GM21381 (cell line): ENCODE measurements at regions not wholly inside any gene's neighbourhood (a gene's known extent, or its start where the extent isn't known, plus 50 kb on each side); places are given as distances from the start of the nearest gene placed in this dataset.

Source experiments
- ATAC-seq: cut with Tn5 transposase; IDR thresholded peaks from one replicate; pipeline ENCODE4 v1.9.1; 2021; ENCODE audit warnings: mild to moderate bottlenecking, moderate library complexity; ENCODE audit not compliant: unreplicated experiment

DNA sequence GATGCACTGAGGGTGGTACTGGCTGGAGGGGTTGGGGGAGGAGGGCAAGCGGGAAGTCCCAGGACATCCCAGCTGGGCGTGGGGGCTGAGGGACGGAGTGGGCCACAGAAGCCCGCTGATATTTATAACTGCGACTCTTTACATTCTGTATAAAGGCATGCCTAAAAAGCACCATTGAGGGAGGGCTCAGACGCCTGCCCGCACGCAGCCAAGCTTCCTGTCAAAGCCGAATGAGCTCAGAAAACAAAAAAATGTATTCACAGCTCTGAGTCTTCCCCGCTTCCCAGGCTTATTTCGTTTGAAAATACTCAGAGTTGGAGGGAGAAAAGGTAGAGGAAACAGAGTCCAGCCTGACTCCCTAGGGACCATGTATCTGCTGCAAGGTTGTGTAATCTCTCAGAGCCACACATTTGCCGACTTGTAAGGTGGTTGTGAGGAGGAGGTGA lies 170.1 kb upstream of the HAAO start:
- no peak for ATAC-seq

DNA sequence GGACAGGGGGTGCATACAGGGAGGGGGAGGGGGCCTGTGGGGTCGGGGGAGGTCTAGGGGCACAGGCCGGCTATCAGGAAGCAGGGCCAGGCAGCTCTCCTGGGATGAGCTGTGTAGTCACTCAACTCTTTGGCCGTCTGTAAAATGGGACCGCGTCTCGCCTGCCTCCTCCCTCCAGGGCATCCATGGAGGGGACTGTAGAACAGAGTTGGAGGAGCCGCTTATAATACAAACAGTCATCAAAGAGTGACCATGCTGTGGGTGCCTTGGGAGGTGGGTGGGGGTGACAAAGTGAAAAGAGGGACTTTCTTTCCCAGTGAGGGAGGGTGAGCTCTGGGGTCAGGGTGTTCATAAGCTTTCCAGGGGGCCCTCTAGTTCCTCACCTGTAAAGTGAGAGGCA lies 169.6 kb upstream of the HAAO start:
- ATAC-seq: no peak

DNA sequence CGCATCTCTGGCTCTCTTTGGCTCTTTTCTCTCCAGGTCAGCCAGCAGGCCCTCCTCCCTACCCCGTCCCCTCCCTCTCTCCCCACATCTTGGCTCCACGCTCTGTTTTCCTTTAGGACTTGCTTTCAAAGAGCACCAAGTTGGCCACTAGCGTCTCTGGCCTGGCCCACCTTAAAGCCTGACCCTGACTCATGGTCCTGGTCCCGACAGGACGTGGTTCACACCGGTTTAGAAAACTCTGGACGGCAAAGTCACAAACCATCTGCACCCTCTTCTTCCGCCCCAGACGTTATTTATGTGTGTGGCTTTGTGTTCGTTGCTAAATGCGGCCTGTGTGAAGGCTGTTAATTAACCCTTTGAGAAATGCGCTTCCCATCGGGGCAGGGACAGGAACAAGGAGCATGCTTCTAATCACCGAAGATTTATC lies 169.0 kb upstream of the HAAO start:
- no peak for ATAC-seq

GRCh38 chr2:42960842-42961180 lies 168.4 kb upstream of the HAAO start:
- ATAC-seq: no peak

DNA sequence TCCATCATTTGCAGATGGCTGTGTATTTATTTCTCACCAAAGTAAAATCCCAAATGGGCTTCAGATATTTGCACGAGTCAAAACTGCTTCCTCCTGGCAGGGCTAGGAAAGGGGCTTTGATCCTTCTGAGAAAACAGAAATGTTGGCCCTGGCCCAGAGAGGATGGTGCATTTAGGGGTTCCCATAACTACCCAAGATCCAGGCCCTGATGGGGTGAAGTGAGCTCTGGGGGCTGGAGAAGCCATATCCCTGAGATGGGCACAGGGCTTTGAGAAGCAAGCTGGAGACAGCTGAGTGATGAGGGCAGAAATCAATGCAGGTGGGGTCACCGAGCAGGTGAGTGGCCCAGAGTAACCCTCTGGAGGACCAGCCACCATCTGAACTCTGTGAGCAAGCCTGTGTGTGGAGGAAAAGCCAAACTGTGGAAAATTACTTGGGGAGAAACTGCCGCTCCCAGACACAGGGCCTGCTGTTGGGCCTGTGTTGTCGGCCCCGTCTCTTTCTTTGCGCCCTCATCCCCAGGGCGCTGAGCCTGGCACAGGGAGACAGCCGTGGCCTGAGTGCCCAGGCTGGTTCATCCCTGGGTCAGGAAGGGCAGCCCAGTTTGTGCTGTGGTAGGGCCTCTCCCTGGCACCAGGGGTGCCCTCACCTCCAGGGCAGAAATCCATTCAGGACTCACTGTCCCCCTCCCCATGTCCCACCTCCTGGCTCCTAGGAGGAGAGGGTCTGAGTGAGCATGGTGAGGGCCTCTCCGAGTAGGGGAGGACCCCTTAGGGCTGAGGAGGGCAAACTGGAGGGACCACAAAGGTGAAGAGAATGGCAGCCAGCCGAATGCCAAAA lies 167.8 kb upstream of the HAAO start:
- no peak for ATAC-seq

- no peak for ATAC-seq
Measured at GRCh38 chr2:42959234-42960001, 167.0 kb upstream of the HAAO start.

- ATAC-seq: no peak
Measured at GRCh38 chr2:42958741-42959233, 166.4 kb upstream of the HAAO start.

DNA sequence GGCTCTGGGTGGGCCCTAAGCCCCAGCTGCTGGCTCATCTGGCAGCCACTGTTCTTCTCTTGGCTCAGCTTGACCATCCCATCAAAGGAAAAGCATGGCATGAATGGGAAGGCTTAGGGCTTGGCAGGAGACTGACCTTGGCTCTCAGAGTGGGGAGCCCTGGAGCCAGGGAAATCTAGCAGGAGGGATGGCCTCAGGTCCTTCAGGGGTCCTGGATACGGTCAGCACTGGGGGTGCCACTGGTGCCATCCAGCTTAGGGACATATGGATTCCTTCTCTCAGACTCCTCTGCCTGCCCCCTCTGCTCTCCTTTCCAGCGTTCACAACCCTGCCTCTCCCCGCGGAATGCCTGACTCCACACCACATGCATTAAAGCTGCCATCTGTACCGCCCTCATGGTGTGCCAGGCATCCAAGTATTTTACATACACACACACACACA lies 165.5 kb upstream of the HAAO start:
- ATAC-seq: no peak

DNA sequence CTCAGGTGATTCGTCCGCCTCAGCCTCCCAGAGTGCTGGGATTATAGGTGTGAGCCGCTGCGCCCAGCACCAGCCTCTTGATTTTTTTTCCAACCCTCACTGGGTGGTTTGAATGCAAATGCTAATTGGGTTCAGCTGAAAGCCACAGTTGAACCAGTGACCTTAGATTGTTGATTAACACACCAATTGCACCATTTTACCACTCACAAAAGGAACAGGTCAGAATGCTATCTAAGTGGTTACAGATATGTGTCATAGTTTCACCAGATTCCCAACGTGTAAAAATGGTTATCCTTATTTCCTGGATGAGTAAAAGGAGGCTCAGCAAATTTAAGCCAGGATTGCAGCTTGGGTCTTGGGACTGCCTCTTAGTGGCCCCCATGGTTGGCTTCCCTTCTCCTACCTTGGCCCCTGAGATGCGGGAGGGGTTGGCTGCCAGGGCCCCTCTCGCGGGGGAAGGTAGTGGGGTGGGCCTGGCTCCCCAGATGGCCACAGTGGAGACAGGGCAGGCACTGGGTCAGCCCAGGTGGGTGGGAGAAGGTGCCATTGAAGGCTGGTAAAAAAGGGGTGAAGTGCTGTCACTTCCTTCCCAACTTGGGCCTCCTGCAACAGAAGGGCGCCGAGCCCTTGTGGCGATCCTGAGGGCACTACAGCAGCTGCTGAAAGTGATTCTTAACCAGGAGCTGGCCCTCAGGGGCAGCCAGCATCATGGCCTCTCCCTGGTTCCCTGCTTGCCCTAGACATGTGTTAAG lies 164.9 kb upstream of the HAAO start:
- no peak for ATAC-seq

DNA sequence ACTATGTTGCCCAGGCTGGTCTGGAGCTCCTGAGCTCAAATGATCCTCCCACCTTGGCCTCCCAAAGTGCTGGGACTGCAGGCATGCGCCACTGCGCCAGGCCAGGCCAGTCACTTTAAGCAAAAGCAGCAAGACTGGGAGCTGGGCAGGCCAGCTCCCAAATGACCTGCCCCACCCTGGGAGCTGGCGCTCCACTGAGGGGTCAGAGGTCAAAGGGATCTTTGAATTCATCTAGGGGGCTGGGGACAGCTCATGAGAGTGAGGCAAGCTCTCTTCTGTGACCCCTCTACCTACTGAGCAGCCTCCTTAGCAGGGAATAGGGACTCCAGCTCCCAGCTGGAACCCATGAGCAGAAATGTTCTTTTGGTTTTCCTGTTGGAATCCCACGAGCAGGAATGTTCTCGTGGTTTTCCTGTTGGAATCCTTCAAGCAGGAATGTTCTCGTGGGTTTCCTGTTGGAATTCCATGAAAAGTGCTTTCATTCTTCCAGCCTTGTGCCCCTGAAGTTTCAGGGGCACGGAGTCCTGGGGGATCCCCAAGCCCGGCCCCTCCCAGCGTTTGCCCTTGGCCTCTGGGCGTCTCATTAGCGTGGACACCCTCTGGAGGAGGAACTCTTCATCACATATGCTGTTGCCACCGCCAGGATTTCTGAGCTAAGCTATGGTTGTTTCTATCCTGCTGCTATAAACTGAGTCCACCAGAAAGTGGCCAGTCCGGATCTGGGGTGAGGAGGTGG lies 162.0 kb upstream of the HAAO start:
- no peak for ATAC-seq

DNA sequence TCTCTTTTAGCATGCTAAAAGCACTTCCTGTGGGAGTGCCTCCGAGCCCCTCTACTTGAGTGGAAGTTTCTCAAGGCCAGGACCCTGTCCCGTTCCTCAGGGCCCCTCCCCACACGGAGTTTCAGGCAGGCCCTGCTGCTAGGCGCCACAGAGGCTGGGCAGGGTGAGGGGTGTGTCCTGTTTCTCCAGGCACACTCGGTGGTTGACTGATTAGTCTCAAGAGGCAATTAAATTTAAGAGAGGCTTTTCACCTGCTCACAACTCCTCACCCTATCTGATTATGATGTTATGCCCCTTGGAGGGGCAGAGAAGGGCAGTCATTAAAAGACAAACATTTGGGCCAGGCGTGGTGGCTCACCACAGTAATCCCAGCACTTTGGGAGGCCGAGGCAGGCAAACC lies 160.8 kb upstream of the HAAO start:
- ATAC-seq: no peak

- no peak for ATAC-seq
Measured at GRCh38 chr2:42951263-42951938, 159.0 kb upstream of the HAAO start.

GRCh38 chr2:42949125-42949524 lies 156.7 kb upstream of the HAAO start:
- ATAC-seq: no peak

GRCh38 chr2:42947809-42948600 lies 155.6 kb upstream of the HAAO start:
- ATAC-seq: no peak

DNA sequence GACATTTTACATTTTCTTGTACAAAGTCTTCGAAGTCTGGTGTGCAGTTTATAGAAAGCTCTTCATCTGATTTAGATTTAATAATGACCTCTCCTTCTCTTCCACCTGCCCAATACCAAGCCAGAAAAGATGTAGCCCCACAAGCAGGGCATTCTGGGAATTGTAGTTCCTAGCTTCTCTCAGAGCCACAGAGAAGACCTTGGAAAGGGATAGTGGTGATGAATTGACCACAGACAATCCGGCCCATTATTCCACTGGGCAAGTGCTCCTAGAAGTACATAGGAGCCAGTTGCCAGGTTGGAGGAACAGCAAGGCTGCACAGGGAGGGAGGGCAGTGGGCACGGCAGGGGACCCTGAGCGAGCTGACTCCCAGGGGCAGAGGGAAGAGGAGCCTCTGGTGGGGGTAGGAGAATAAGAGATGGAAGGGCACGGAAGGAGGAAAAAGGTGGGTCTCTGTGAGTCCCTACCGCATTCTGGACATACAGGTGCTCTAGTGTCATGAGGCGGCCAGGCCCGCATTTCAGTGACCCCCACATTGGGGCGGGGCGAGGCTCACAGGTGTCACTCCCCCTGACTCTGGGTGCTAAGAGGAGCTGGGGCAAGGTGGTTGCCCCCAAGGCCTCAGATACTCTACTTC lies 152.5 kb upstream of the HAAO start:
- no peak for ATAC-seq

DNA sequence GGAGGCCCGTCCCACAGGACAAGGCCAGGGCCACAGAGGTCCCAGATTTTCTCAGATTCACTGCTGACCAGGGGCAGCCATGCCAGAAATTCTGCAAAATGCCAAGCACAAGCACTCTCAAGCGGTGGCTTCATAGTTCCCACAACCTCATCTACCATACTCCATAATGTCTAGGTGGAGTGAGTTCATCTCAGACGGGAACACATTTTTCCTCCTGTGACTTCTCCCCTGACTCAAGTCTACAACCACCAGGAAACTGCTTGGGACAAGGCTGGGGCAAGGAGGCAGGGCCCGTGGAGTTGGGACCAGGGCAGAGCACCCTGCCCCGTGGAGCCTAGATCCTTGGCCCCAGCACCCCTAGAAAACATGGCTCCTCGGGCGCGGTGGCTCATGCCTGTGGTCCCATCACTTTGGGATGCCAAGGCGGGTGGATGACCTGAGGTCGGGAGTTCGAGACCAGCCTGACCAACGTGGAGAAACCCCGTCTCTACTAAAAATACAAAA lies 150.7 kb upstream of the HAAO start:
- no peak for ATAC-seq

- ATAC-seq: no peak
Measured at GRCh38 chr2:42942214-42942989, 150.0 kb upstream of the HAAO start.

GRCh38 chr2:42941633-42942176 lies 149.3 kb upstream of the HAAO start:
- ATAC-seq: no peak
